HFFc6 (cell line): ENCODE measurements at regions not wholly inside any gene's neighbourhood (a gene's known extent, or its start where the extent isn't known, plus 50 kb on each side); places are given as distances from the start of the nearest gene placed in this dataset.

Source experiments
- DNase-seq: peaks from one replicate; pipeline ENCODE4 v3.0.0-alpha.2; 2018
- H3K27ac Mint-ChIP-seq: 2 replicates; pipeline ENCODE4 v1.8.0; 2020; ENCODE audit warnings: mild to moderate bottlenecking, mixed read lengths
- H3K27me3 Mint-ChIP-seq: 2 replicates; pipeline ENCODE4 v1.8.0; 2021; ENCODE audit warnings: mild to moderate bottlenecking, moderate library complexity, mixed read lengths; ENCODE audit not compliant: insufficient read depth
- H3K36me3 Mint-ChIP-seq: 2 replicates; pipeline ENCODE4 v1.8.0; 2021; ENCODE audit warnings: low read depth, mixed read lengths
- H3K4me1 Mint-ChIP-seq: 2 replicates; pipeline ENCODE4 v1.8.0; 2020; ENCODE audit warnings: low read depth, mixed read lengths
- H3K4me3 Mint-ChIP-seq: 2 replicates; pipeline ENCODE4 v1.8.0; 2020; ENCODE audit warnings: mild to moderate bottlenecking, moderate library complexity, mixed read lengths
- H3K9me3 Mint-ChIP-seq: 2 replicates; pipeline ENCODE4 v1.8.0; 2020; ENCODE audit warnings: mild to moderate bottlenecking, mixed read lengths
- CTCF ChIP-seq: fragments of 200-600 bp; sonication (generic); IDR thresholded peaks from 2 replicates; pipeline ENCODE4 v1.5.0; 2021; ENCODE audit warnings: antibody characterized with exemption, mild to moderate bottlenecking

GRCh38 chr20:59547596-59547995, 56.7 kb upstream of the PHACTR3 start:
- Mint-ChIP-seq H3K4me1 (no peaks in the 10 kb centered on the region), H3K27me3 (no peaks in the 10 kb centered on the region), H3K9me3 (peaks cover 20% of the 10 kb centered on the region), H3K36me3 (no peaks in the 10 kb centered on the region), H3K27ac (no peak overlapping the region), H3K4me3 (no peak overlapping the region)
- TF ChIP-seq CTCF: no peak
- no peak for DNase-seq
